Right lobe of liver (tissue), 6 donors: ENCODE measurements at regions not wholly inside any gene's neighbourhood (a gene's known extent, or its start where the extent isn't known, plus 50 kb on each side); places are given as distances from the start of the nearest gene placed in this dataset.
A peak's percentile ranks its signal among the peaks of the same experiment; 100 is the strongest.

ENCODE experiments used
- ATAC-seq, 4 donors: fragments of 200-7000 bp; cut with Tn5 transposase; one replicate each; pipeline ENCODE4 v1.9.1; 2020; ENCODE audit warnings: mild to moderate bottlenecking in 4 of 4, moderate library complexity in 4 of 4
- DNase-seq, 3 donors: peaks; one replicate each; pipeline ENCODE4 v3.0.0-alpha.2; 2020
- H3K27ac ChIP-seq, 3 donors: fragments of 200-600 bp; one replicate each; pipeline ENCODE4 v1.8.0; 2022
- H3K27me3 ChIP-seq, 2 donors: fragments of 200-600 bp; one replicate each; pipeline ENCODE4 v1.8.0; 2022
- H3K36me3 ChIP-seq, 4 donors: fragments of 200-600 bp; sonication (generic) in 1 of 4; one replicate each; pipeline versions ENCODE4 v1.5.1 to v1.8.0; 2017 to 2022; ENCODE audit warnings: control low read depth in 1 of 4
- H3K4me1 ChIP-seq, 4 donors: fragments of 200-600 bp; sonication (generic) in 1 of 4; one replicate each; pipeline versions ENCODE4 v1.5.1 to v1.8.0; 2017 to 2022; ENCODE audit warnings: control low read depth in 1 of 4
- H3K4me3 ChIP-seq, 3 donors: fragments of 200-600 bp; one replicate each; pipeline ENCODE4 v1.8.0; 2022
- H3K9me3 ChIP-seq, 4 donors: fragments of 200-600 bp; sonication (generic) in 1 of 4; one replicate each; pipeline versions ENCODE4 v1.5.1 to v1.8.0; 2017 to 2022; ENCODE audit warnings: control low read depth in 1 of 4
- POLR2A ChIP-seq: fragments of 450-650 bp; IDR thresholded peaks from one replicate; pipeline ENCODE4 v1.6.1; 2017; ENCODE audit warnings: antibody characterized with exemption, mild to moderate bottlenecking
- WGBS: methylation state at CpG from one replicate; pipeline ENCODE4 v1.1.6; 2018; ENCODE audit warnings: low coverage, low lambda C conversion rate; ENCODE audit not compliant: insufficient coverage; ENCODE audit errors: missing lambda C conversion rate; 5-methylcytosine and 5-hydroxymethylcytosine counted together
- intact Hi-C, 2 donors: fragments of 100-400 bp; cut with DNase I; formaldehyde crosslinking; loops; one replicate each; pipeline versions ENCODE4 v1.11.2 to v1.14.1; 2022
- TF ChIP-seq, protein P1 (sequence below), 4 donors: fragments of 200-600 bp in 3 of 4; fragments of 450-650 bp in 1 of 4; IDR thresholded peaks; one replicate each; pipeline versions ENCODE4 v1.5.1 to v1.8.0; 2016 to 2022; ENCODE audit warnings: antibody characterized with exemption in 4 of 4, mild to moderate bottlenecking in 2 of 4
- donor health status: DM: no; HTN: yes; CAD: no.
- donor health status: DM: no; HTN: no; CAD: no.
- donor health status: DM: no; HTN: no; CAD: no.
- donor health status: DM: no; HTN: yes; CAD: no.
- donor health status: DM: no; HTN: yes; CAD: no.

DNA sequence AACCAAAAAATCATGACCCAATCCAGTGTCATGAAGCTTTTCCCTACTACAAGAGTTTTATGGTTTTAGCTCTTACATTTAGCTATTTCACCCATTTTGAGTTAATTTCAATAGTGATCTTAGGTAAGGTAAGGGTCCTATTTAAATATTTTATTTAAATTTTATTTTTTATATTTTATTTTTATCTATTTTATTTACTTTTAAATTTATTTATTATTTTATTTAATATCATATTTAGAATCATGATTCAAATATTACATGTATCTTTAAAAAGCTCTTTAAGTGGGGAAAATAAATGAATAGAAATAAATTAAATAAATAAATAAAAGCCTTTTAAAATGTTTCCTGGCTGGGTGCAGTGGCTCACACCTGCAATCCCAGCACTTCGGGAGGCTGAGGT lies 276.0 kb downstream of the SKIDA1 start:
- 69% methylated on average over 1 of the region's 1 CpG for WGBS

DNA sequence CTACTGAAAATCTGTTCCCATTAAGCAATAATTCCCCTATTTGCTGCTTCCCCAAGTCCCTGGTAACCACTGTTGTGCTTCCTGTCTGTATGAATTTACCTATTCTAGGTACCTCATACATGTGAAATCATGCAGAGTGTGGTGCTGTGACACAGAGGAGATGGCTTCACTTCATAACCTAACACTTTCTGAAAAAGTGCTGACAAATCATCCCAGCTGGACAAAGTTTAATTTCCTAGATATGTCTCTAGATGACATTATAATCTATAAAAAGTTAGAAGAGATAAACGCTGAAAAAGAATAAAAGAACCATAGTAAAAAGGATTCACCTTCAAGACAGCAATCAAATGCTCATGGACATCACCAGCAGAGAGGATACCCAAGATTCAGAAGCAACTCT lies 277.9 kb downstream of the SKIDA1 start:
- intact Hi-C loops = no loop called here
- H3K9me3 ChIP-seq = no peaks in the 10 kb centered on the region
- no peaks in the 10 kb centered on the region for H3K4me1 ChIP-seq
- DNase-seq (no peak), ATAC-seq (no peak)
- 55% methylated on average over 1 of the region's 1 CpG for WGBS
- no peaks in the 10 kb centered on the region for H3K36me3 ChIP-seq
- no peak for TF ChIP-seq POLR2A
- TF ChIP-seq, protein P1, sequence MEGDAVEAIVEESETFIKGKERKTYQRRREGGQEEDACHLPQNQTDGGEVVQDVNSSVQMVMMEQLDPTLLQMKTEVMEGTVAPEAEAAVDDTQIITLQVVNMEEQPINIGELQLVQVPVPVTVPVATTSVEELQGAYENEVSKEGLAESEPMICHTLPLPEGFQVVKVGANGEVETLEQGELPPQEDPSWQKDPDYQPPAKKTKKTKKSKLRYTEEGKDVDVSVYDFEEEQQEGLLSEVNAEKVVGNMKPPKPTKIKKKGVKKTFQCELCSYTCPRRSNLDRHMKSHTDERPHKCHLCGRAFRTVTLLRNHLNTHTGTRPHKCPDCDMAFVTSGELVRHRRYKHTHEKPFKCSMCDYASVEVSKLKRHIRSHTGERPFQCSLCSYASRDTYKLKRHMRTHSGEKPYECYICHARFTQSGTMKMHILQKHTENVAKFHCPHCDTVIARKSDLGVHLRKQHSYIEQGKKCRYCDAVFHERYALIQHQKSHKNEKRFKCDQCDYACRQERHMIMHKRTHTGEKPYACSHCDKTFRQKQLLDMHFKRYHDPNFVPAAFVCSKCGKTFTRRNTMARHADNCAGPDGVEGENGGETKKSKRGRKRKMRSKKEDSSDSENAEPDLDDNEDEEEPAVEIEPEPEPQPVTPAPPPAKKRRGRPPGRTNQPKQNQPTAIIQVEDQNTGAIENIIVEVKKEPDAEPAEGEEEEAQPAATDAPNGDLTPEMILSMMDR (IDR thresholded peaks at IDR 0.05) = no peak
- no peaks in the 10 kb centered on the region for H3K27me3 ChIP-seq
- no peak overlapping the region for H3K27ac ChIP-seq
- H3K4me3 ChIP-seq = no peak overlapping the region

More for the DNA sequence above, 276.0 kb downstream of the SKIDA1 start:
- no peaks in the 10 kb centered on the region for H3K4me1 ChIP-seq
- intact Hi-C loops = no loop called here
- no peaks in the 10 kb centered on the region for H3K9me3 ChIP-seq
- no peaks in the 10 kb centered on the region for H3K36me3 ChIP-seq
- TF ChIP-seq, protein P1 (IDR thresholded peaks at IDR 0.05) = no peak
- TF ChIP-seq POLR2A = no peak
- H3K27ac ChIP-seq = no peak overlapping the region
- no peak for DNase-seq
- no peak for ATAC-seq
- no peaks in the 10 kb centered on the region for H3K27me3 ChIP-seq
- H3K4me3 ChIP-seq = no peak overlapping the region

DNA sequence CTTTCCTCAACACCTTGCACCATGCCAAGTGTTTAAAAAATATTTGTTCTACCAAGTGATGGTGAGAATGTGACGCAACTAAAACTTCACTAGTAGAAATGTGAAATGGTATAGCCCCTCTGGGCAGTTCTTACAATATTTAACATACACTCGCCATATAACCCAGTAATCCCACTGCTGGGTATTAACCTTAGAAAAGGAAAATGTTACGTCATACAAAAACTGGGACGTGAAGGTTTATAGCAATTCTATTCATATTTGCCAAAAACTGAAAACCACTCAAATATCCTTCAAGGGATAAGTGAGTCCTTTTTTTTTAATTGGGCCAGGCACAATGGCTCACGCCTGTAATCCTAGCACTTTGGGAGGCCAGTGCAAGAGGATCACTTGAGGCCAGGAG lies 279.3 kb downstream of the SKIDA1 start:
- ATAC-seq (no peak), DNase-seq (no peak)
- intact Hi-C loops = no loop called here
- H3K9me3 ChIP-seq = no peaks in the 10 kb centered on the region
- WGBS = 54% methylated on average over 5 of the region's 5 CpGs
- H3K27me3 ChIP-seq = no peaks in the 10 kb centered on the region
- no peak overlapping the region for H3K4me3 ChIP-seq
- no peaks in the 10 kb centered on the region for H3K4me1 ChIP-seq
- H3K27ac ChIP-seq = no peak overlapping the region
- TF ChIP-seq, protein P1 (IDR thresholded peaks at IDR 0.05) = no peak
- H3K36me3 ChIP-seq = no peaks in the 10 kb centered on the region

DNA sequence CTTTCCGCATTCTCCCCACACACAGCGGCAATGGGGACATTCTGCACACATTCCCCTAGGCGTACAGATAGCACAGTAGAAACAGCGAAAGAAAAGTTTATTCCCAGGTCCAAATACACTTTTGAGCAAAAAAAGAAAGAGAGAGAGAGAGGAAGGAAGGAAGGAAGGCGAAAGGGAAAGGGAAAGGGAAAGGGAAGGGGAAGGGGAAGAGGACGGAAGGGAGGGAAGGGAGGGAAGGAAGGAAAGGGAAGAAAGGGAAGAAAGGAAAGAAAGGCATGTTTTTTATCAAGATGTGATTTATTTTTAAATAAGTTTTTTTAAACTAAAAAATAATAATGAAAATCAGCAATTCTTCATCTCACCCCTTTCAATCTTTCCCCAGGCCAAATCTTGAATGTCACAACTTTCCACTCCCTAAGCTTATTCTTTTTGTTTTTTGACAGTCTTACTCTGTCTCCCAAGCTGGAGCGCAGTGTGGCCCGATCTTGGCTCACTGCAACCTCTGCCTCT lies 281.7 kb downstream of the SKIDA1 start:
- WGBS = 79% methylated on average over 8 of the region's 8 CpGs
- DNase-seq (peak in 1 of 3 donors; percentile 3), ATAC-seq (no peak)
- Histone ChIP-seq H3K36me3 (no peaks in the 10 kb centered on the region), H3K27me3 (no peaks in the 10 kb centered on the region), H3K4me1 (no peaks in the 10 kb centered on the region), H3K9me3 (no peaks in the 10 kb centered on the region), H3K4me3 (no peak overlapping the region), H3K27ac (no peak overlapping the region)
- no peak for TF ChIP-seq POLR2A
- TF ChIP-seq, protein P1 (IDR thresholded peaks at IDR 0.05) = no peak
- intact Hi-C loops = no loop called here

DNA sequence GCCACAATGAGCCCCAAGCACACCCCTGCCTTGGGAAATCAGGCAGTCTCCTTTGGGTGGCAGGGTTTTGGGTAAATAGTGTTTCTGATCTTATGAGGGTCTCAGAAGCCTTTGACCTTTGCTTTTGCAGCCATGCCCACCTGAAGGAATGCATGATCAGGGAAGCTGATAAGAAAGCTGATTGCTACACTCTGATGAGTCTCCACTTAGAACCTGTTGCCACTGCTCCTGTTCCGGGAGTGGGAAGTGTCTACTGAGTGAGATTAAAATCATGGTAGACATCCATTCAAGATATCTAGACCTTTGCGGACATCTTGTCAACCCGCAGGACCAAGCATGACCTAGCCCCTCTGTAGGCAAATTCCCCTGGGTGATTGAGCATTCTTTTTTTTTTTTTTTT lies 282.6 kb downstream of the SKIDA1 start:
- no peak for TF ChIP-seq POLR2A
- TF ChIP-seq, protein P1 (IDR thresholded peaks at IDR 0.05) = no peak
- Histone ChIP-seq H3K4me3 (no peak overlapping the region), H3K9me3 (no peaks in the 10 kb centered on the region), H3K4me1 (no peaks in the 10 kb centered on the region), H3K27me3 (no peaks in the 10 kb centered on the region), H3K27ac (no peak overlapping the region), H3K36me3 (no peaks in the 10 kb centered on the region)
- intact Hi-C loops = no loop called here
- 62% methylated on average over 3 of the region's 3 CpGs for WGBS
- ATAC-seq = no peak
- peak in 1 of 3 donors; percentile 1 for DNase-seq
